Tongue (tissue), 1 donor: ENCODE measurements at regions not wholly inside any gene's neighbourhood (a gene's known extent, or its start where the extent isn't known, plus 50 kb on each side); places are given as distances from the start of the nearest gene placed in this dataset.
A peak's percentile ranks its signal among the peaks of the same experiment; 100 is the strongest.

Experiments used
- DNase-seq: peaks from one replicate; pipeline ENCODE4 v3.0.0-alpha.2; 2015

GRCh38 chr12:97336900-97337751 is 125.5 kb upstream of the RMST start:
- DNase-seq = peak; percentile 12

GRCh38 chr12:97342130-97342529 is 120.5 kb upstream of the RMST start:
- DNase-seq = no peak

GRCh38 chr12:97347956-97348355 is 114.6 kb upstream of the RMST start:
- DNase-seq = no peak

GRCh38 chr12:97358361-97358760 is 104.2 kb upstream of the RMST start:
- DNase-seq = no peak

GRCh38 chr12:97359021-97359690 is 103.4 kb upstream of the RMST start:
- no peak for DNase-seq

GRCh38 chr12:97363693-97364092 is 98.9 kb upstream of the RMST start:
- DNase-seq = no peak

GRCh38 chr12:97368462-97369163 is 94.0 kb upstream of the RMST start:
- no peak for DNase-seq

DNA sequence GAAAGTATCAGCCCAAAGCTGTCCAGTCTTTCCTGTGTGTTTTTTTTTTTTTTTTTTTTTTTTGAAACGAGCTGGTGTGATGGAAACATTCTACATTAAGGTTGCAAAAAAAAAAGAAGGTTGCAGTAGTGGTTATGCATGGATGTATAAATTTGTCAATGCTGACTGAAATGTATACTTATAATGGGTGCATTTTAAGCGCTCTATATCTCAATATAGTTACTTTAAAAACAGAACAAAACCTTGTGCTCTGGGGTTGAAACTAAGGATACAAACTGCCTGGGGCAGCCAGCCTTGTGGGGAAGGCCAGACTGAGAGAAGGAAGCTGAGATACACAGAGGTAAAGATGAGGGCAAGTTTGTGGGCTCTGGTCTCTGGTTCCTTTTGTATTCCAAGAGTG is 87.3 kb upstream of the RMST start:
- DNase-seq = no peak

- no peak for DNase-seq
These were observed 82.2 kb upstream of the RMST start for GRCh38 chr12:97380440-97380839.

DNA sequence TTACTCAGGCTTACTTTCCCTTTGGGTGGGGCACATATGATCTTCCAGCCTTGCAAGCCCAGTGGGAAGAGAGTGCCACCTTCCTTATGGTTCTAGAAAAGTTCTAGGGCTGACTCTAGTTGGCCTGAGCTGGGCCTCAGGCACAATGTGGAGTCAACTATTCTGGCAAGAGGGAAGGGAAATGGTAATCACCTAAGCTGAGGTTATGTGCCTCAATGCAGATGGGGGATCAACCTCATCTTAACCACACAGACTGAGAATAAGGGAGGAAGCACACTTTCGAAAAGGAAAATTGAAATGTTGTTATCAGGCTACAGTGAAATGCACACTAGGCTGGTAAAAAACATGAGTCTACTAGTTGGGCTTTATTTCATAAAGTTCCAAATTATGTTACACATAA is 77.5 kb upstream of the RMST start:
- no peak for DNase-seq

DNA sequence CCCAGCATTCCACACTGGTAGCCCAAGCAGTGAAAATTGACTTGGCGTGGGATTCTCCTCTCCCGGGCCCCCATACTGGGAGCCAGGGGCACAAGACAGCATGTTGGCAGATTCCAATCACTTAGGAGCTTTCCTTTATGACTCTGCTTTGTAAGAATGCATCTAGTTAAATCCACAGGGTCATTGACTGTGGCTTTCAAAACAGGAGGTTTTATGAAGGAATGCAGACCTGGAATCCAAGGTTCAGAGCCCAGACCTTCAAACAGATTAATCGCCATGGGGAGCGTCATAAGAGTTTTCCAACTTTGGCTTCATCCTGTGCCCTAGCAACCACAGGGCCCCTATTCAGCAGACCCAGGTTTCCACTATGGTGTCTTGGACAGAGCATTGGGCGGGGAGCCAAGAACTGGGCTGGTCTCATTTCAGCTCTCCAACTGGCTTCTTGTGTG is 76.4 kb upstream of the RMST start:
- peak; percentile 26 for DNase-seq

DNA sequence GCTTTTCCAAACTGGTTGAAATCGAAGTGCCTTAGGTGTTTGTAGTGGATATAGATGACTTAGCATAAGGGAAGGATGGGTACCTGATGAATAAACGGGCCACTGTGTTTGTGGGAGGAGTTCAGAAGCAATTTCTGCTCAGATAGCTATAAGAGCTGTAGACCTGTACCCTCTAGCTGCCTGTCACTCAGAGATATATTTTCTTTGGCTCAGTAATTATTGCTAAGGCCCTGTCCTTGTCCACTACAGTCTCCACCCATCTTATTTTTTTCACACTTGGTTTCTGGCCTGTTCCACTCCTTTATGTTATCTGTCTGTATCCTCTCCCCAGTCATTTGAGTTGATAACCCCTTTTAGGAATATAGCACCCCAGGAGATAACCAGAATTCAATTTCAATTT is 74.8 kb upstream of the RMST start:
- DNase-seq = no peak

GRCh38 chr12:97394657-97395056 is 67.9 kb upstream of the RMST start:
- no peak for DNase-seq

- peak; percentile 1 for DNase-seq
These were observed 65.6 kb upstream of the RMST start for GRCh38 chr12:97397008-97397407.

DNA sequence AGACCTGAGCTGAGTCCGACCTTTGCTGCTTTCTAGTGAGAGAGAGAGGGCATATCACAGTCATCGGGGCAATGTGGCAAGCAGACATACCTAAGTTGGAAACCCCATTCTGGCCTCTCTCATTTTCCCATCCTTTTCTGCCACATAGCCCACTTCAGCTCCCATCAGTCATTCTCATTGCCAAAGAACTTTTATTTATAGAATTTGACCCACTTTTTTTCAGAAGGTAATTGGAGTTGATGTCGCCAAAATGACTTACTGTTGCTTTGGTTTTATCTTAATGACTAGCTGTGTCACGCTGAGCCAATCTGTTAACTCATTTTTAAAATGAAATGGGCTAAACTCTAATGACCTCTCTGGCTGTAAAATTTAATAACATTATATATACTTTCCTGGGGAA is 63.9 kb upstream of the RMST start:
- DNase-seq = no peak

- DNase-seq = no peak
These were observed 58.5 kb upstream of the RMST start for GRCh38 chr12:97404093-97404492.

DNA sequence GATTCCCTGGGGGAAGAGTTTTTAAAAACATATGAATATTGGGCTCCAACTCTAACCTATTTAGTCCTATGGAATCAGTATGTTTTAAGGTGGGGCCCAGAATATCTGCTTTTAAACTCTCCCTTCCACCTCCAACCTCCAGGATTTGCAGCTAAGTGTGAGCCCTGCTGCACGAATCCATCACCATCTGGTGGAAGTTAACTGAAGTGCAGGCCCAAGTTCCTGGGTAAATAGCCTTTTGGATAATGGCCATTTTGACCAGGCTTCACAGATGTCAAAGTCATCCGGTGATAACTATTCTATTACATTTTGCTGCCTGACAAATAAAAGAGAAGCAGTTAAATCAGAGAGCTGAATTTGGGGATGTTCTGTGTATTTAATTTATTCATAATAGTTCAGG is 58.1 kb upstream of the RMST start:
- peak; percentile 51 for DNase-seq

DNA sequence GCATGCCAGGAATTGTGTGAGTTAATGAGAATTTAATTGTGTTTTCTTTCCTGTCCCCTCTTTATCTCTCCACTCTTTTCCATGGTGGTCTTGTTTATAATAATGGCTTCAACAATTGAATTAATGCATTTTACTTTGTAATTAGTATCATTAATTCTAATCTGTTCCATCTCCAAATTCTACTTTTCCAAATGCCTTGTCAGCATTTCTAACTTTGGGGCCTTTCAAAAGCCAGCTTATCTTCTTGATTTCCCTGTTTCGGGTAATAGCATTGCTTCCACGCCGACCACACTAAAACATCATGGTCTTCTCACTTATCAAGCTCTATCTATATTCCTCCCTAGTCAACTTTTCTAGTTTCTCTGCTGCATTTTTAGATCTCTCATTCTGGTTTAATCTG is 54.2 kb upstream of the RMST start:
- DNase-seq = no peak

DNA sequence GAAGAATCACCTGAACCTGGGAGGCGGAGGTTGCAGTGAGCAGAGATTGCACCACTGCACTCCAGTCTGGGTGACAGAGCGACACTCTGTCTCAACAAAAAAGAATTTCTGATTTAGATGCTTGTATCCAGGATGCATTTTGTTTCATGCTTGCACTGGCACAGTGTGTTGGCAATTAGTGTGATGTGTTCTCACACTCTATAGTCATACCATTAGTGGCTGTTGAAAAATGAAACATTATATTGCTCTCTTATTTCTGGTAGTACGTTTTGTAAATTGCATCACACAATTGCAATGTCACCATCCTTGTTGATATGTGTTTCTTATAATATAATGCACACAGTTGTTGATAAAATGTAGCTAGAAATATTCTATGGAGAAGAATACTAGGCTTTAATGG is 51.3 kb upstream of the RMST start:
- DNase-seq = no peak
